ENCODE measurements at regions not wholly inside any gene's neighbourhood (a gene's known extent, or its start where the extent isn't known, plus 50 kb on each side); places are given as distances from the start of the nearest gene placed in this dataset.

DNA sequence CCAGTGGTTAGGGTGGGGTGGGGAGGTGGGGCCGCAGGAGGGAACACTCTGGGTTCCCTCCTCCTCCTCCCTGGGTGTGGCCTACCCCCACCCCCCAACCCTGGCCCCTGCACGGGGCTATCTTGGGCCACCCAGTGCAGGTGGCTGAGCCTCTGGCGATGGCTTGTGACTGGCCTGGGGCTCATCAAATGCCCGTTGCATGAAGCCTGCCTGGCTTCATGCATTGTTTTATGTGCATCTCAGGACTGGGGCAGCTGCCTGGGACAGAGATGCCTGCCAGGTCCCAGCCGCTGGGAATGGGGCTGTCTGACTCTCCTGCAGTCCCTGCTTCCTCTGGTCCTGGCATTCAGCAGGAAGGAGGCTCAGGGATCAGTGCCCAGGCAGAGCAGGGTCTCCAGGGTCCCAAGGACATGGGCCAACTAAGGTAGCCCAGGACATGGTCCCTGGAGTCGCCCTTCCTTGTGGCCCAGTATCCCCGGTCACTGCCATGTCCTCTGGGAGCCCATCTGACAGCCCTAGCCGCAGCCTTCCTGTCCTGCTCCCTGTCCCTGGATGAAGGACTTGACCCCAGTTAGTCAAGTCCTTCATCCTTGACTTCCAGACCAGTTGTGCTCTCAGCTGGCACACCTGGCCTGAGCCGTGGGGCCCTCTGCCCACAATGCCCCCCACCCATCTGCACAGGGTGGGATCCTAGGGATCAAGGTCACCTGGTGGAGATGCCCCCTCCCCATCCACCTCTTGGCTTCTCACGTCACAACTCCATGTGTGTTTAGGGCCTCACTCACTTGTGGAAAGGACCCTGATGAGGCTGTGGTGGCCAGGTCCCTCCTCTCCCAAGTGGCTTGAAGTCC, 112.1 kb upstream of the FGF3 start:
- no peak for DNase-seq

DNA sequence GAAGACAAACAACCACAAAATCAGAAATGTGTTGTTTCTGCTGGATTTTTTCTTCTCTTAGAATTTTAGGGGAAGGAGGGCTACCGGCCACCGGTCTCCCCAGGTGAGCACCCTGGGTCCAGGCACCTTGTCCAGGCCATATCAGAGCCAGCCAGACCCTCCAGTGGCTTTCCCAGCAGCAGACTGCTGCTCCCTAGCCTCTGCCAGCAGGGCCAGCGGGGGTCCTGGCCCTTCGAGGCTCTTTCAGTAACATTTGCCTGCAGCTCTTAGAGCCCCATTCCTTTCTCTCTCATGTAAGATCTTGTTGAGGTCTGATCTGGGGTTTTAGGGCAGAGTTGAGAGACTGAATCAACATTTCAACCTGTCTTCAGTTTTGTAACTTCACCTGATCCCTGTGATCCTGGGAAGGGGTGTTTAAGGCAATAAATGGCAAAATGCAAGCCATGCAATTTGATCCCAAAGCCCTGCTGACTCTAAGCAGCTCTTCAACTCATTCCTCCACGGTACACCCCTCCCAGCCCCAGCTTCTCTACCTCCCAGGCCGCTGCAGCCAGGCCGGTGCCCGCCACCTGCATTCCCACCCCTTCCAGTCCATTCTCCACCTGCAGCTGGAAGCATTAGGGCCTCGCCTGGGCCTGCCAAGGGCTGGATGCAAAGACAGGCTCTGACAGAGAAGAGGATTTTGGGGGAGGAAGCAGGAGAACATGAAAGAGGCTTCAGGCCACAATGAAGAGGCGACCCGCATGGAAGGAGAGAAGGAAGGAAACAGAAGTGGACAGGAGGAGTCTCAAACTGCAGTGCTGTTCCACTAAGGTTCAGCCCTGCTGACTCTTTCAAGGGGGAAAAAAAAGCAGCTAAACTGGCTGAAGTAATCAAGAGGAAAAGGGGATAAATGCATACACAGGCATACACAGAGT, 113.0 kb upstream of the FGF3 start:
- DNase-seq, result no peak

DNA sequence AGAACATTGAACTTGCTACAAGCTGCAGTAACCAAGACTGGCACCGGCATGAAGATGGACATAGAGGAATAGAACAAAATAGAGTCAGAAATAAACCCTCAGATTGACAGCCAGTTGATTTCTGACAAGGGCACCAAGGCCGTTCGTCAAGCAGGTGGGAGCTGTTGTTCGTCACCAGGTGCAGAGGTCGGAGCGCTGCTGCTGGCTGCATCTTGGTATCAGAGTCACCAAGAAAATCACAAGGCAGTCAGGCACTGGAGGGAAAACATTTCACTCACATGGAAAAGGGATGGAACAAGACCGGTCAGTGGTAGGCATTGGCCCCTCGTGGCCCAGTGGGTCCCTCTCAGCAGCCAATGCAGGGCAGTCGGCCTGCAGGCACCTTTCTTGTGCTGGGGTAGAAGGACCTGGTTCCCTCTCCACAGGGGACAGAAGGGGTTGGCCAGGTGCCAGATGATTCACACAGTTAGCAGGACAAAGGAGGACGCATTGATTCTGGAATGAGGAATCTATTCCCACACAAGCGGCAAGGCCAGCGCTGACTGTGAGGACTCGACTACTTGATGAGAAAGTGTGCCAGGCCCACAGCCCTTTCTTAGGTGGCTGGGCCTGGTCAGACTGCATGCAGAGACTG, 115.8 kb upstream of the FGF3 start:
- DNase-seq, result no peak

DNA sequence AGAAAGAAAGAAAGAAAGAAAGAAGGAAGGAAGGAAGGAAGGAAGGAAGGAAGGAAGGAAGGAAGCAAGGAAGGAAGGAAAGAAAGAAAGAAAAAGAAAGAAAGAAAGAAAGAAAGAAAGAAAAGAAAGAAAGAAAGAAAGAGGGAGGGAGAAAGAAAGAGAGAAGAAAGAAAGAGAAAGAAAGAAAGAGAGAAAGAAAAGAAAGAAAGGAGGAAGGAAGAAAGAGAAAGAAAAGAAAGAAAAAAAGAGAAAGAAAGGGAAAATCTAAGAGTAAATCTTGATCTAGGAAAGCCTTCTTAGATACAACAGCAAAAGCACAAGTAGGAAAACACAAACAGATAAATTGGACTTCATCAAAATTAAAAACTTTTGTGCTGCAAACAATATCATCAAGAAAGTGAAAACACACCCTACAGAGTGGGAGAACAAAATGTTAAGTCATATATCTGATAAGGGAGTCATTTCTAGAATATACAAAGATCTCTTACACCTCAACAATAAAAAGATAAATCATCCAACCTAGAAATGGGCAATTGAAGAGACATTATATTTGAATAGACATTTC, 116.8 kb upstream of the FGF3 start:
- no peak for DNase-seq

DNA sequence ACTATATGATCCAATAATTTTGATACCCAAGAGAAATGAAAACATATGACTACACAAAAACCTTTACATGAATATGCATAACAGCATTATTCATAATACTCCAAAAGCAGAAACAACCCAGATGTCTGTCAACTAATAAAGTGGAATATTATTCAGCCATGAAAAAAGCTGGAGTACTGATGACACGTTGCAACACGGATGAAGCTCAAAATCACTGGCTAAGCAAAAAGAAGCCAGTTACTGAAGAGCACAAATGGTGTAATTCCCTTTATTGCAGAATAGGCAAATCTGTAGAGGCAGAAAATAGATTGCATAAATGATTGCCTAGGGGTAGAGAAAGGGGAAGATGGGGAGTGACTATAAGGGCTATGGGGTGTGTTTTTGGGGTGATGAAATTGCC, 117.6 kb upstream of the FGF3 start:
- DNase-seq, result no peak

DNA sequence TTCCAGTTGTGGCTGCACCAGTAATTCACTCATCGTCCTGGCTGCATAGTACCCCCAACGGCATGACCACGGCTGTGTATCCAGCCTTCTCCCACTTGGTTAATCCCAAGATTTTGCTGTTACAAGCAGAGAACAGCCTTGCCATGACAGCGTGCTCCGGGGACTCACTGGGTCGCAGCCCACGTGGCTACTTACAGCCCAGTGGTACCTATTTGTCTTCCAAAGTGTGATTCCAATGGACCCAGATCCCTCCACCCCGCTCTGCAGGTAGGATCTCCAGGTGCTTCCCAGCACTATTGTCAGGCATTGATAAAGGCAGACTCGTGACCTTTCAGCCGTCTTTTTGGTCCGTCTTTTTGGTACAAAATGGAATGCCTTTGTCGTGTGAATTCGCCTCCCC, 119.0 kb upstream of the FGF3 start:
- DNase-seq, result no peak

DNA sequence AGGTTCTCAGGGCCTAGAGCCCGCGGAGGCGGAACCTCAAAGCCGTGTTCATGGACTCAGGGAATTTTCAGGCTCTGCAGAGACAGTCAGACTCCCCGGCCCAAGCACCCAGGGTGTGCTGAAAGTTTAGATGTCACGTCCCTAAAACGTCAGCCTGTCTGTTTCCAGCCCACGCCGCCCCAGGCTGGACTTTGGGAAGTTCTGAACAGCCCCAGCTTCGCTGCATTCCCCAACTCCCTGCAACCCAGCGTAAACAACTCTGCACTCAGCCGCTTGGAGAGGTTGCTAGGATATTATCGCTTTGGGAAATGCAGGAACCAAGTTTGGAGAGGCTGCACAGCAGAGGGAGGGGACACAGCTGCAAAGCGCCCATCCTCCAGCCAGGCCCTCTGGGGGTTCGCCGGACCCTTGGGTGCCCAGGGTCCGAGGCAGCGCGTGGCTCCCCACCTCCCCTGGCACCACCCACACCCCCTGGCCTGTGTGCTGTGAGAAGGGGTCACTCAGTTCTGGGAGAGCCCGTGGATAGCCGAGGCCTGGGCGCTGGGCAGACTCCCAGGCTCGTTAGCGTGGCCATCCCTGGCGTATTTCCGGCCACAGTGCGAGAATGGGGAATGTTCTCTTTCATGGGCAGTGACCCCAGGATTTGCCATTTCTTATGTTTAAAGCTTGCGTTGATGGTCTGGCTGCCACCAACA, 120.5 kb upstream of the FGF3 start:
- DNase-seq, result no peak

DNA sequence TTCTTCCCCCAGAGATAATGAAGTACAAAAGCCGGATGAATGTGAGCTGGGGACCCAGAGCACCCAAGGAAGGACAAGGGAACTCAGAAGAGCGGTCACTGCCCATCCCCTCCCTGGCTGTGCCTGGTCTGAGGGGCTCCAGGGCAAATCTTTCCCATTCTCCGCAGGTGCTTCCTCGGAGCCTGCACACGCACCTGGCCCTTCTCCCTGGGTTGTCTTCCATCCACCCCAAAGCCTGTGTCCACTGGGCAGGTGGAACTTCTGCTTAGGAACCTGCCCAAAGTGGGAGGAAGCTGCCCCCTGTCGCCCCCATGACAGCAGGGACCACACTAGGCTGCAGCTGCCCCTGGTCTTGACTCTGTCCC, 121.0 kb upstream of the FGF3 start:
- DNase-seq, result no peak

DNA sequence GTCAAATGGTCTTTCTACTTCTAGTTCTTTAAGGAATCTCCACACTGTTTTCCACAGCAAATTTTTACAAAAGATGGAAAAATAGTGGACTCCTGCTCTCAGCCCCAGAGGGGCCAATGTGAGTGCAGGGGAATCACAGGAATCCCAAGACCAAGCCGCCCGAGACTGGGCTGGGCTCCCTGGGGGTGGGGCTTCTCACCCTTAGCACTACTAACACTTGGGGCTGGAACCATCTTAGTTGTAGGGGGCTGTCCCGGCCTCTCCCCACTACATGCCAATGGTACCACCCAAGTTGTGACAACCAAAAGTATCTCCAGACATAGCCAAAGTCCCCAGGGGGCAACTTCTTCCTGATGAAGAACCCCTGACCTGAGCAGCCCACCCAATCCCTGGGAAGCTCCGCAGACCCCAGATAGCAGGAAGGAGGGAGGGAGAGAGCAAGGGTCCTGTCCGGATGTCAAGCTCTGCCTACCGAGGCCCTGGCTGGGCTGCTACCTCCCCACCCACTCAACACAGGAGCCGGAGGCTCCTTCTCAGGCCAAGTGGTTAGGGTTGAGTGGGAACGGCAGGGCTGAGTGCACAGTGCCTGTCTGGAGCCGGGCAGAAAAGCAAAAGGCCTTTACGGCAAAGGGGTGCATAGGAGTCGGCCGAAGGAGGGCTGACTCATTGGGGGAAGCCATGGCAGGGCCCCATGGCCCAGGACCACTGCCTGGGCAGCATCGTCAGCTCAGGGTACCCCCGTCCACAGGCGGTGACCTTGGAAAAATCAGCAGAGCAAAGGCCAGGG, 122.5 kb upstream of the FGF3 start:
- no peak for DNase-seq

DNA sequence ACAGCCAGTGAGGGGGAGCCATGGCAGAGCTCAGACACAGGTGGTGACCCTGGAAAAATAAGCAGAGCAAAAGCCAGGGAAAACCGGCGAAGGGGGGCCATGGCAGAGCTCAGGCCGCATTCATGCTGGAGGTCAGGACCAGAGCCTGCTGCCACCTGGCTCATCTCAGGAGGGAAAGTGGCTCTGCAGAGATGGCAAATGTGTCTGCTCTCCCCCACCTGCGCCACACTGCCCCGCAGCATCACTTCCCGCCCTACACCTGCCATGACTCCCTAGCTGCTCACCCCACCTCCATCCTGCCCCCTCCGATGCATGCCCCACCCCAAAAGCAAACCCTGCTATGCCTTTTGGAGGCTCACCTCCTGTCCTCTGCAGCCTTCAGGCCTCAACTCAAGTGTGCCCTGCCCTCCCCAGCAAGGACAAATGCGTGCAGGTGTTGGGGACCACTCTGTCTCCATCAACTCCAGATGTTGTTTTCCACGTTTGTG, 123.2 kb upstream of the FGF3 start:
- no peak for DNase-seq

DNA sequence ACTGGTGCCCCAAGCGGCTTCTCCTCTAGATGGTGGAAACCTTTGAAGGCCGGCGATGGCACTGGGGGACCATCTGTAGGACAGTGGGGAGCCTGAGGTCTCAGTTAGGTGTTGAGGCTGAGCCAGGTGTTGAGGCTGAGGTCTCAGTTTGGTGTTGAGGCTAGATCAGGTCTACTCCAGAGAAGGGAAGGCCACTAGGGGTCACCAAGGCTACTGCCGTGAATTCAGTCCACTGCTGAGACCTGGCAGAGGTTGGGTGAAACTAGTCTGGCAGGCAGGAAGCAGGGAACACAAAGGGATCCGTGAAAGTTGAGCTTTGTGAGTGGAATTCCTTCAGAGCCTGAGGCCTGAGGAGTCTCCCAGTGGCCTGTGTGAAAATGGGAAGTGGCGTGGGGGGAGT, 123.8 kb upstream of the FGF3 start:
- DNase-seq, result no peak

DNA sequence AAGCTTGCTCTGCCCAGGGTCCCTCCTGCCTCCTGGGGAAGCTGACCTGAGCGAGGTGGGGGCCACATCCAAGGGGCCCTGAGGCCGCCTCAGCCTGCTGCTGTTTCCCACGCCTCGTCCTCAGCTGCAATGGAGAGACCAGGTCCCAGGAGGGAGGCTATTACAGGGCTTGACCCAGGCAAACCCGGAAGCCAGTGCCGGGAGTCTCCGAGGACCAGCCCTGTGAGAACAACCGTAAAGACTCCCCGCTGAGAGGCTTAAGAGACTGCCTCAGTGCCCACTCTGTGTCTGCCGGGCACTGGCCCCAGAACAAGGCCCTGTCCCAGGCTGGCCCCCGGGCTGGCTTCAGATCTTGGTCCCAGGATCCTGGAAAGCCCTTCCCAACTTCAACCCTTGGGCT, 124.3 kb upstream of the FGF3 start:
- no peak for DNase-seq

DNA sequence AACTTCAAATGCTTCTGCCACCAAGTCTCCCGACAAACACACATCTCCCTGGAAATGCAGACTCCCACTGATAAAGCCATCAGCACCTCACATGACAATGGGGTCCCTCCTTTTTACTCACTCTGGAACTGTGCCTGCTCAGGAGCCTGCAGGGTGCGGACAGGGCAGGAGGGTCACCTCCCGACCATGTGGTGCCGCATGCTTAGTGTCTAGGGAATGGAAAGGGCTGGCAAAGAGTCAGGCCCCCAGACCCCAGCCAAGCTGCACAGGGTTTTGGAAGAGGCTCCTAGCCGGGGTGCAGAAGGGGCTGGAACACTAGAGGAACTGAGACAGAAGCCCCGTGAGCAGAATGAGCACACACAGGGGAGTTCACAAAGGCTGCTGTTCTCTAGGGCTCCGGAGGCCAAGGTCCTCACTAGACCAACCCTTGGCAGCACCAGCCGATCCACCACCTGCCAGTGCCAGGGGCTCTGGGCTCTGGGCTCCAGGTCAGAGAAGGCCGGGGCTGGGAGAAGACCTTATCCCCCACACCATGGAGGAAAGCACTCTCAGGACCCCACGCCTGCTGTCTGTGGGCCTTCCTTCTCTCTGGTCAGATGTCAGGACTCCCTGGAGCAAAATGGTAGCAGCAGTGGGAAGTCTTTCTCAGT, 125.1 kb upstream of the FGF3 start:
- no peak for DNase-seq

DNA sequence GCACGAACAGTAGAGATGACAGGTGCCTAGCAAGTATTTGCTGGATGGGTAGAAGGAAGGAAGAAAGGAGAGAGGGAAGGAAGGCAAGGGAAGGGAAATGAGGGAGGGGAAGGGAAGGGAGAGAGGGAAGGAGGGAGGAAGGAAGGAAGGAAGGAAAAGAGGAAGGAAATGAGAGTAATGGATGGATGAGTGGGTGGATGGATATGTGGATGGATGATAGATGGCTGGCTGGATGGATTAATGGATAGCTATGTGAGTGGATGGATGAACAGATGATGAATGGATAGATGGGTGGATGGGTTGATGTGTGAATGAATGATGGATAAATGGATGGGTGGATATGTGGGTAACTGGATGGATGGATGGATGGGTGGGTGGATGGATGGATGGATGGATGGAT, 125.9 kb upstream of the FGF3 start:
- DNase-seq, result no peak

DNA sequence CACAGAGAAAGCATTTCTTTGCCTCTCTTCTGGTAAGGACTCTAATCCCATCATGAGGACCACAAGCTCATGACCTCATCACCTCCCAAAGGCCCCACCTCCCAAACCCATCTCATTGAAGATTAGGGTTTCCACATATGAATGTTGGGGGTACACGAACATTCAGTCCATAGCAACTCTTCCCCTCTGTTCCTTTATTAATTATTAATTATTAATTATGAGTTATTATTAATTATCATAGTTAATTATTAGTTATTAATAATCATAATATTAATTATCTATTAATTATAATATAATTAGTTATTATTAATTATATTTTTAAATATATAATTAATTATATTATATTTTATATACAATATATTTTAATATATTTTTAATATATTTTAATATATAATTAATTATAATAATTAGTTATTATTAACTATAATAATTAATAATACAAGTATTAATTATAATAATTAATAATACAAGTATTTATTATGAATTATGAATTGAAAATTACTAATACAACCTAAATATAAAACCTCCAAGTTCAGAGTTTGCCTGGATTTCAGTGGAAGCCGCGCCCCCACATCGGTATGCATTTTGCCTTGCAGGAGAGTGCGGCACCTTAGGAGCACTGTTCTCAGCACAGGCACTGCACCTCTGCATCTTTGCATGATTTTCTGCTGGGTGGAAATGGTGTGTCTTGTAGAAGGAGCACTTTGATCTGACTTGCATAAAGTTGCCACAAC, 128.0 kb upstream of the FGF3 start:
- no peak for DNase-seq

DNA sequence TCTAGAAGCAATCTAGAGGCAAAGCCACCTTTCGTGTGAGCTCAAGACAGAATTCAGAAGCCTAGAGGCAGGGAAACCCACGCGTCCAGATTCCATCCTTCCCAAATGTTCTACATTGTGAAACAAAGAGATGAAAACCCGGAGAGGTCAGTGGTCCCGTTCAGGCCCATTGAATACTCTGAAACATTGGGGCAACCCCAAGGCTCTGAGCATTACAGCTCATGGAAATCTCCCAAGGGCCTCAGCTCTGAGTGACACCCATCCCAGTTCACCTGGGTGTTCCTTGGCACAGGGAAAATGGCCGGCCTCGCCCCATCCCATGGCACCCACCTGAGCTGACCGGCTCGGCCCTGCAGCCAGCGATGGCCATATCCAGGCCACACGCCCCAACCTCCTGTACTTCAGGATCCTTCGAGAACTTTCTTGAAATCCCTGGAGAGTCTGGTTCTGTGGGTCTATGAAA, 128.6 kb upstream of the FGF3 start:
- DNase-seq, result no peak

DNA sequence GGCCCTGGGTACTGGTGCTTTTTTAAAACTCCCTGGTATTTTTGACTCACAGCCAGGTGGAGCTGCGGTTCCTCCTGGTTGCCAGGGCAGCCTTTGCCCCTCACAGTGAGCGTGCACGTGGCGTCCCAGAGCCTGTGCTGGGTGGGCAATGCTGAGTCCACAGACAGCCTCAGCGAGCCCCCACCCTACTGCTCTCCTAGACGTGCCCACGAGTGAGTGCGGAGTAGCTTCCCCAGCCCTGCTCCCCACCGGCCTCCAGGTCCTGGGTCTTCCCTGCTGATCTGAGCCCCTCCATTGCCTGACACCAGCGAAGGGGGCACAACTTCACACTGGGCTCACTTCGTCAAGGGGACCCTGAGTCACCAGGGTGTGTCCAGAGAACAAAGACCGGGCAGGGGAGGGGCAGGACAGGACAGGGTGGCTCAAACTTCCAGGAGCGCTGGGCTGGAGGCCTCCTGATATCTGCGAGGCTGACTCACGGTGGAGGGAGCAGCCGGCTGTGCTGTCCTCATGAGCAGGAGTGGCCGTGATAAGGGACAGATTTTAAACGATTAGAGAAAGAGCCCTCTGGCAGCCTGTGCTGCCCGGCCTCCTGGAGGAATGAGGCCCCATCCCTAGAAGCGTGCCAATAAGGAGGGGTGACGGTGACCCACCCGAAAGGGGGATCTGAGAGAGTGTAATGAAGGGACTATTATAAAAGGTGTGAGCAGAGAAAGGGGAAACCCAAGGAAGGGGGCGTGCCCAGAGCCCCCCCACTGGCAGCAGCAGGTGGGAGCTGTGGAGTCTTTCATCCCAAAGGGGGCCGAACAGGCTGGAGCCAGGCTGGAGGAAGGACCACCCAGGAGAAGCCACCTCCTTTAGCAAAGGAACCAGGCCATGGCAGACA, 129.3 kb upstream of the FGF3 start:
- DNase-seq, result no peak

DNA sequence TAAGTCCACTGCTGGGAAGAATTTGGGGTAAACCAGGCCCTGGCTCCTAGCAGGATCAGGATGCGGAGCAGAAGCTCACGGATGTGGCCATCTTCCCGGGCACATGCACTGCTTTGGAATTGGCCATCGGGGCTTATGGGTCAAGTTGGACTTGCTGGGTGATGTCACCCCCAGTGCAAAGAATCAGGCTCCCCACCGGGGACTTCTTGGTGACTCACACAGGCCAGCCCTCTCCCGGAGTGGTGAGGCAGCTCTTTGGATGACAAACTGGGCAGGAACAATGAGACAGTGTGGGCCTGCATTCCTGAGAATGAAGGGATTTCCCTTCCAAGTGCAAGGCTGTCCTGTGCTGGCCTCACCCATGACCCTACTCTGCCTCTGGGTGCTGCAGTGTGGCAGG, 128.8 kb upstream of the ANO1 start:
- DNase-seq, result no peak

DNA sequence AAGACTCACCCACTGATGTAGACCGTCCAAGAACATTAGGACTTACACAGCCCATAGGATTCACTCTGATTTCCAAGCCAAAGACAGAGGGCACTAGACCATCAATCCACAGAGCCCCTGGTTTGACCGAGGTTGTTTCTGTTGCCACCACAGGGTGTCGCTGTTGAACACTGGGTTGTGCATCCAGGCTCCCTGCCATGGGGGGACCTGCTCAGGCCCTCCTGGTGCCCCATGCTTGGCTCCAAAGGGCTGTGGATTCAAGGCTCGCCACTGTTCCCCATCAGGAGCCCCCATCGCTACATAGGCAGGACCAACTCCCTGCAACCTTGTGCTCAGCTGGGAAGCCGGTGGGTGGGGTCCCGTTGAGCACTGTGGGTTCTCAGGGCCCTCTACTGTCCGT, 128.0 kb upstream of the ANO1 start:
- no peak for DNase-seq
